ENCODE measurements at regions not wholly inside any gene's neighbourhood (a gene's known extent, or its start where the extent isn't known, plus 50 kb on each side); places are given as distances from the start of the nearest gene placed in this dataset.

- Histone ChIP-seq H3K27me3 (no peaks in the 10 kb centered on the region), H3K4me3 (no peak overlapping the region), H3K36me3 (no peaks in the 10 kb centered on the region), H3K27ac (peak overlapping the region in 5 of 12 donors; percentile 0 to 38 (median 7)), H3K9me3 (no peaks in the 10 kb centered on the region), H3K4me1 (peaks cover 0 to 31% (median 15%) of the 10 kb centered on the region in 12 donors)
- DNase-seq (peak in 1 of 5 donors; percentile 30), ATAC-seq (peak; percentile 69 to 86 (median 81))
- TF ChIP-seq CTCF (IDR thresholded peaks at IDR 0.05) (no peak), POLR2A (IDR thresholded peaks at IDR 0.05) (no peak)
- WGBS, 4 donors, result 7 to 18% (median 10%) methylated on average over 4 of the region's 4 CpGs
- intact Hi-C loops (cut with DNase I), result loop anchor here in 5 of 10 donors (2.0 to 10.0 kb wide), 4 partner anchors 35 to 196 kb away; no protein-coding TSS in a partner anchor
These were observed 198.3 kb downstream of the PLK2 start for GRCh38 chr5:58261605-58262004.

GRCh38 chr5:58260243-58260642, 199.6 kb downstream of the PLK2 start:
- WGBS, 4 donors, result 95 to 99% (median 97%) methylated on average over 2 of the region's 2 CpGs
- Histone ChIP-seq H3K4me3 (no peak overlapping the region), H3K27ac (peak overlapping the region in 1 of 12 donors; percentile 8), H3K36me3 (no peaks in the 10 kb centered on the region), H3K27me3 (no peaks in the 10 kb centered on the region), H3K9me3 (no peaks in the 10 kb centered on the region), H3K4me1 (peaks cover 0 to 31% (median 15%) of the 10 kb centered on the region in 12 donors)
- ATAC-seq (no peak), DNase-seq (no peak)
- TF ChIP-seq CTCF (IDR thresholded peaks at IDR 0.05) (no peak), POLR2A (IDR thresholded peaks at IDR 0.05) (no peak)
- intact Hi-C loops (cut with DNase I), result loop anchor here in 5 of 10 donors (2.0 to 10.0 kb wide), 4 partner anchors 33 to 197 kb away; no protein-coding TSS in a partner anchor

GRCh38 chr5:58259685-58260152, 200.2 kb downstream of the PLK2 start:
- intact Hi-C loops (cut with DNase I), result loop anchor here in 5 of 10 donors (2.0 to 10.0 kb wide), 4 partner anchors 33 to 198 kb away; no protein-coding TSS in a partner anchor
- ATAC-seq (peak in 1 of 4 donors; percentile 40), DNase-seq (no peak)
- Histone ChIP-seq H3K36me3 (no peaks in the 10 kb centered on the region), H3K4me3 (peak overlapping the region in 2 of 12 donors; percentile 7), H3K4me1 (peaks cover 0 to 31% (median 15%) of the 10 kb centered on the region in 12 donors), H3K27me3 (no peaks in the 10 kb centered on the region), H3K27ac (peak overlapping the region in 3 of 12 donors; percentile 1 to 22 (median 8)), H3K9me3 (no peaks in the 10 kb centered on the region)
- TF ChIP-seq CTCF (IDR thresholded peaks at IDR 0.05) (no peak), POLR2A (IDR thresholded peaks at IDR 0.05) (no peak)
- 39 to 57% (median 48%) methylated on average over 6 of the region's 6 CpGs for WGBS, 4 donors

GRCh38 chr5:58258984-58259684, 200.8 kb downstream of the PLK2 start:
- intact Hi-C loops (cut with DNase I), result no loop called here
- Histone ChIP-seq H3K27ac (peak overlapping the region in 3 of 12 donors; percentile 1 to 22 (median 8)), H3K9me3 (no peaks in the 10 kb centered on the region), H3K4me3 (peak overlapping the region in 1 of 12 donors; percentile 7), H3K36me3 (no peaks in the 10 kb centered on the region), H3K4me1 (peaks cover 0 to 31% (median 15%) of the 10 kb centered on the region in 12 donors), H3K27me3 (no peaks in the 10 kb centered on the region)
- no peak for ATAC-seq
- no peak for TF ChIP-seq CTCF (IDR thresholded peaks at IDR 0.05)
- no peak for TF ChIP-seq POLR2A (IDR thresholded peaks at IDR 0.05)
- DNase-seq, result no peak
